GM21723 (cell line): ENCODE measurements at regions not wholly inside any gene's neighbourhood (a gene's known extent, or its start where the extent isn't known, plus 50 kb on each side); places are given as distances from the start of the nearest gene placed in this dataset.
A peak's percentile ranks its signal among the peaks of the same experiment; 100 is the strongest.

Experiments used
- ATAC-seq: cut with Tn5 transposase; IDR thresholded peaks from one replicate; pipeline ENCODE4 v1.9.1; 2021; ENCODE audit warnings: mild to moderate bottlenecking, moderate library complexity; ENCODE audit not compliant: unreplicated experiment

- ATAC-seq, result no peak
Measured at GRCh38 chr18:55093808-55094207, 134.5 kb upstream of the CCDC68 start.

- ATAC-seq, result no peak
Measured at GRCh38 chr18:55093295-55093694, 134.0 kb upstream of the CCDC68 start.

- ATAC-seq, result no peak
Measured at GRCh38 chr18:55092166-55092565, 132.9 kb upstream of the CCDC68 start.

- no peak for ATAC-seq
Measured at GRCh38 chr18:55090564-55091188, 131.4 kb upstream of the CCDC68 start.

- ATAC-seq, result no peak
Measured at GRCh38 chr18:55089610-55090009, 130.3 kb upstream of the CCDC68 start.

- ATAC-seq, result no peak
Measured at GRCh38 chr18:55088561-55088960, 129.3 kb upstream of the CCDC68 start.

- no peak for ATAC-seq
Measured at GRCh38 chr18:55088000-55088401, 128.7 kb upstream of the CCDC68 start.

GRCh38 chr18:55086906-55087305, 127.6 kb upstream of the CCDC68 start:
- ATAC-seq, result no peak

- ATAC-seq, result no peak
Measured at GRCh38 chr18:55085557-55086285, 126.5 kb upstream of the CCDC68 start.

- no peak for ATAC-seq
Measured at GRCh38 chr18:55084550-55084949, 125.3 kb upstream of the CCDC68 start.

GRCh38 chr18:55083461-55083860, 124.2 kb upstream of the CCDC68 start:
- no peak for ATAC-seq

- no peak for ATAC-seq
Measured at GRCh38 chr18:55079481-55080355, 120.5 kb upstream of the CCDC68 start.

- ATAC-seq, result no peak
Measured at GRCh38 chr18:55079067-55079466, 119.8 kb upstream of the CCDC68 start.

- no peak for ATAC-seq
Measured at GRCh38 chr18:55078303-55078932, 119.2 kb upstream of the CCDC68 start.

- ATAC-seq, result no peak
Measured at GRCh38 chr18:55076643-55077218, 117.5 kb upstream of the CCDC68 start.

GRCh38 chr18:55073834-55074233, 114.6 kb upstream of the CCDC68 start:
- ATAC-seq, result no peak

GRCh38 chr18:55073116-55073515, 113.9 kb upstream of the CCDC68 start:
- no peak for ATAC-seq

- ATAC-seq, result no peak
Measured at GRCh38 chr18:55072698-55073097, 113.4 kb upstream of the CCDC68 start.

GRCh38 chr18:55072181-55072580, 112.9 kb upstream of the CCDC68 start:
- ATAC-seq, result no peak

GRCh38 chr18:55069497-55069896, 110.2 kb upstream of the CCDC68 start:
- ATAC-seq, result peak; percentile 84

- peak; percentile 76 for ATAC-seq
Measured at GRCh38 chr18:55064760-55065159, 105.5 kb upstream of the CCDC68 start.
